Adrenal gland (tissue), 5 donors: ENCODE measurements at regions not wholly inside any gene's neighbourhood (a gene's known extent, or its start where the extent isn't known, plus 50 kb on each side); places are given as distances from the start of the nearest gene placed in this dataset.

ENCODE experiments used
- POLR2A ChIP-seq, 2 donors: fragments of 450-650 bp; IDR thresholded peaks; one replicate each; pipeline ENCODE4 v1.6.1; 2017; ENCODE audit warnings: antibody characterized with exemption in 2 of 2, mild to moderate bottlenecking in 2 of 2, moderate library complexity in 1 of 2
- TF ChIP-seq, protein P1 (sequence below), 6 experiments: fragments of 450-650 bp in 4 of 6; fragments of 200-600 bp in 2 of 6; sonication (generic) in 1 of 6; IDR thresholded peaks; 1 replicate in 5 of 6; 2 replicates in 1 of 6; pipeline versions ENCODE4 v1.5.1 to v1.8.0; 2016 to 2021; ENCODE audit warnings: antibody characterized with exemption in 6 of 6, mild to moderate bottlenecking in 2 of 6, moderate library complexity in 1 of 6
- donor health status: DM: no; HTN: no; CAD: no.

DNA sequence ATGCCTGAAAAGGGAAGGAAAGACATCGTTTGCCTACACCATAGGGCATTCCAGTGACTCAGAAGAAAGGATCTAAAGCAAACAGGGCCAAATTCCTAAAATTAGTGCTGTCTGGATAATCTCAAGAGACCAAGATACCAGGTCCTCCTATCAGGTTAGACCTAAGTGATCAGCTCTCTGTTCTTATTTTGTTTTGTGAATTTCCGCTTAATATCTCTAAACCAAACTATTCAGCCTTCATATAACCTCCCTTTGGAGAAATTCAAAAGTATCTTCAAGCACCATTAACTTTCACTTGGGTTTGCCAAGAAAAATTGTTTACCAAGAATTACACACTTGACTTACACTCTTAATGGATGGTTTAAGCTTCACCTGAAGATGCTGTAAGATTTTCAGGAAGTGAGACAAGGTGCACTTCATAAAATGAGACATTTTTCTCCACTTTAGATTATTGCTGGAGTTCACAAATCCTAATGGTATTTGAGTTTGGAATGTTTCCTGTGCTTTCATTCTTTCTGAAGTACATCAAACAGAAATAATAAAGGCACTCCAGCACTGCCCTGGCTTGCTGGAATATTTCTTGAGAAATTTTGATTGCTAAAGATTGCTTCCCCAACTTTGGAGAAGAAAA lies 376.1 kb downstream of the LMO7 start:
- TF ChIP-seq, protein P1, sequence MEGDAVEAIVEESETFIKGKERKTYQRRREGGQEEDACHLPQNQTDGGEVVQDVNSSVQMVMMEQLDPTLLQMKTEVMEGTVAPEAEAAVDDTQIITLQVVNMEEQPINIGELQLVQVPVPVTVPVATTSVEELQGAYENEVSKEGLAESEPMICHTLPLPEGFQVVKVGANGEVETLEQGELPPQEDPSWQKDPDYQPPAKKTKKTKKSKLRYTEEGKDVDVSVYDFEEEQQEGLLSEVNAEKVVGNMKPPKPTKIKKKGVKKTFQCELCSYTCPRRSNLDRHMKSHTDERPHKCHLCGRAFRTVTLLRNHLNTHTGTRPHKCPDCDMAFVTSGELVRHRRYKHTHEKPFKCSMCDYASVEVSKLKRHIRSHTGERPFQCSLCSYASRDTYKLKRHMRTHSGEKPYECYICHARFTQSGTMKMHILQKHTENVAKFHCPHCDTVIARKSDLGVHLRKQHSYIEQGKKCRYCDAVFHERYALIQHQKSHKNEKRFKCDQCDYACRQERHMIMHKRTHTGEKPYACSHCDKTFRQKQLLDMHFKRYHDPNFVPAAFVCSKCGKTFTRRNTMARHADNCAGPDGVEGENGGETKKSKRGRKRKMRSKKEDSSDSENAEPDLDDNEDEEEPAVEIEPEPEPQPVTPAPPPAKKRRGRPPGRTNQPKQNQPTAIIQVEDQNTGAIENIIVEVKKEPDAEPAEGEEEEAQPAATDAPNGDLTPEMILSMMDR (IDR thresholded peaks at IDR 0.05) = no peak
- TF ChIP-seq POLR2A (IDR thresholded peaks at IDR 0.05) = no peak
